Keratinocyte (primary cell): ENCODE measurements at regions not wholly inside any gene's neighbourhood (a gene's known extent, or its start where the extent isn't known, plus 50 kb on each side); places are given as distances from the start of the nearest gene placed in this dataset.

Experiments
- DNase-seq: peaks from one replicate; pipeline ENCODE4 v3.0.0-alpha.2; 2011; ENCODE audit warnings: low read depth, missing footprints, low spot score
- FAIRE-seq: peaks from 2 replicates; lab custom pipeline; 2011; peaks lifted over from hg19 to GRCh38; lab: Jason Lieb, UNC
- H2AFZ ChIP-seq: 2 replicates; pipeline ENCODE4 v1.6.0; 2012; ENCODE audit warnings: low read length, control low read depth, inconsistent platforms; ENCODE audit not compliant: control insufficient read depth
- H3K27ac ChIP-seq: 2 replicates; pipeline ENCODE4 v1.5.1; 2011; ENCODE audit warnings: low read length; ENCODE audit not compliant: control insufficient read depth, insufficient read depth
- H3K27me3 ChIP-seq: 3 replicates; pipeline ENCODE4 v1.6.0; 2011; ENCODE audit warnings: low read length; ENCODE audit not compliant: control insufficient read depth, insufficient read depth; ENCODE audit errors: extremely low read depth
- H3K36me3 ChIP-seq, 2 experiments: 2 replicates in 1 of 2; 3 replicates in 1 of 2; pipeline ENCODE4 v1.5.1; 2011; ENCODE audit warnings: low read length in 2 of 2, mild to moderate bottlenecking in 1 of 2; ENCODE audit not compliant: control insufficient read depth in 2 of 2, insufficient read depth in 2 of 2; ENCODE audit errors: extremely low read depth in 1 of 2
- H3K4me1 ChIP-seq: 3 replicates; pipeline ENCODE4 v1.5.1; 2011; ENCODE audit warnings: low read length; ENCODE audit not compliant: control insufficient read depth, insufficient read depth; ENCODE audit errors: extremely low read depth
- H3K4me2 ChIP-seq: 3 replicates; pipeline ENCODE4 v1.6.0; 2011; ENCODE audit warnings: low read depth, low read length; ENCODE audit not compliant: control insufficient read depth, insufficient read depth; ENCODE audit errors: extremely low read depth
- H3K4me3 ChIP-seq, 3 experiments: fragments of 200-600 bp in 1 of 3; sonication (generic) in 1 of 3; 2 replicates in 2 of 3; 3 replicates in 1 of 3; pipeline ENCODE4 v1.5.1; 2011 to 2016; ENCODE audit warnings: low read length in 3 of 3, mild to moderate bottlenecking in 3 of 3, control low read depth in 2 of 3, inconsistent platforms in 1 of 3, low read depth in 1 of 3, mixed read lengths in 1 of 3, mixed run types in 1 of 3, moderate library complexity in 1 of 3; ENCODE audit not compliant: control insufficient read depth in 2 of 3, insufficient read depth in 2 of 3; ENCODE audit errors: extremely low read depth in 1 of 3
- H3K79me2 ChIP-seq: 2 replicates; pipeline ENCODE4 v1.6.0; 2012; ENCODE audit warnings: low read length; ENCODE audit not compliant: control insufficient read depth, insufficient read depth
- H3K9ac ChIP-seq: 3 replicates; pipeline ENCODE4 v1.6.0; 2011; ENCODE audit warnings: low read length; ENCODE audit not compliant: control insufficient read depth, insufficient read depth; ENCODE audit errors: extremely low read depth
- H3K9me1 ChIP-seq: 3 replicates; pipeline ENCODE4 v1.6.0; 2011; ENCODE audit warnings: low read length; ENCODE audit not compliant: control insufficient read depth, insufficient read depth; ENCODE audit errors: extremely low read depth
- H3K9me3 ChIP-seq: 2 replicates; pipeline ENCODE4 v1.5.1; 2012; ENCODE audit warnings: low read depth, low read length; ENCODE audit not compliant: control insufficient read depth
- H4K20me1 ChIP-seq: 3 replicates; pipeline ENCODE4 v1.6.0; 2011; ENCODE audit warnings: low read length; ENCODE audit not compliant: control insufficient read depth, insufficient read depth; ENCODE audit errors: extremely low read depth
- EZH2 ChIP-seq: IDR thresholded peaks from one replicate; pipeline ENCODE4 v1.6.1; 2012; ENCODE audit warnings: inconsistent platforms, mild to moderate bottlenecking, low read length, moderate library complexity
- dilution Hi-C: fragments of 300-500 bp; cut with MboI; formaldehyde crosslinking; loops from one replicate; pipeline ENCODE4 v1.7.0; 2020; ENCODE audit warnings: low sequenced_read_pairs; ENCODE audit not compliant: extremely low pct_ligation_motif_present
- TF ChIP-seq, protein P1 (sequence below), 3 experiments: IDR thresholded peaks in 1 of 3; conservative IDR thresholded peaks in 1 of 3; optimal IDR thresholded peaks in 1 of 3; 2 replicates in 2 of 3; 3 replicates in 1 of 3; pipeline versions ENCODE3 to v1.5.1; 2011; ENCODE audit warnings: low read length in 3 of 3, mild to moderate bottlenecking in 3 of 3, moderate library complexity in 2 of 3, control low read depth in 1 of 3, inconsistent platforms in 1 of 3; ENCODE audit not compliant: insufficient read depth in 2 of 3; ENCODE audit errors: extremely low read depth in 1 of 3

DNA sequence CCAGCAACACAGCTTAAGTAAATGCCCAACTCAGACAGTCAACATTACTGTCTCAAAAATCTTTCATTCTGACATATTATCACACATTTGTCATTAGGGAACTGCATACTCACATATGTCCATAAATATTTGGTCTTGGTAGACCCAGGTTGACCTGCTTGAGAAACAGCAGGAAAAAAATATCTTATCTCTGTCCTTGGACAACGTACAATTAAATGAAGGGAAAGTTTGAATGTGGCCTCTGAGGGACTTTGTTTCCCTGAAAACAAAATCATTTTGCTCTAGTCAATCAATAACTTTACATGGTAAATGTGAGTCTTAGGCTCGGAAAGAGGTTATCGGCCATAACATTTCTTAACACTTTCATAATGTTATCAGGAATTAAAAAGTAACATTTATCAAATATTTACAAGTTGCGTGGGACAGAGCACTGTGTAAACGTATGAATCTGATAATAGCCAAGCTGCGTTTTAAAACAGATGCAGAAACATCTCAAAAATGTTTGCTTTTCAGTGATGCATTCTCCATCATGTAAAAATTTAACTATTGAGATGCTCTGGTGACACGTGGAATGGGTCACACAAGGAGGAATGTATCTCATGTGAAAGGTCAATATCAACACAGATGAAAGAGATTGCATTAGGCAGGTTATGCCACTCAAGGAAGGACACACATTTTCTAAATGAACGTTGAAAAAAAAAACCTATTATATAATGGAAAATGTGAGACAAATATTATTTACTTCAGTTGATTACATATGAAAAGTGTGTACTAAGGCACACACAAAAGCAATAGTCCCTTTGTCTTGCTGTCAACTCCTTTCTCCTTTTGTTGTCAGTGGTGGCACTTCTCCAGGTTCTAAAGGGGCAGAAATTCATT lies 304.4 kb downstream of the WDR72 start:
- no peak overlapping the region for H3K9ac ChIP-seq
- H3K27me3 ChIP-seq = no peaks in the 10 kb centered on the region
- no peak overlapping the region for H2AFZ ChIP-seq
- H3K27ac ChIP-seq = no peak overlapping the region
- TF ChIP-seq, protein P1, sequence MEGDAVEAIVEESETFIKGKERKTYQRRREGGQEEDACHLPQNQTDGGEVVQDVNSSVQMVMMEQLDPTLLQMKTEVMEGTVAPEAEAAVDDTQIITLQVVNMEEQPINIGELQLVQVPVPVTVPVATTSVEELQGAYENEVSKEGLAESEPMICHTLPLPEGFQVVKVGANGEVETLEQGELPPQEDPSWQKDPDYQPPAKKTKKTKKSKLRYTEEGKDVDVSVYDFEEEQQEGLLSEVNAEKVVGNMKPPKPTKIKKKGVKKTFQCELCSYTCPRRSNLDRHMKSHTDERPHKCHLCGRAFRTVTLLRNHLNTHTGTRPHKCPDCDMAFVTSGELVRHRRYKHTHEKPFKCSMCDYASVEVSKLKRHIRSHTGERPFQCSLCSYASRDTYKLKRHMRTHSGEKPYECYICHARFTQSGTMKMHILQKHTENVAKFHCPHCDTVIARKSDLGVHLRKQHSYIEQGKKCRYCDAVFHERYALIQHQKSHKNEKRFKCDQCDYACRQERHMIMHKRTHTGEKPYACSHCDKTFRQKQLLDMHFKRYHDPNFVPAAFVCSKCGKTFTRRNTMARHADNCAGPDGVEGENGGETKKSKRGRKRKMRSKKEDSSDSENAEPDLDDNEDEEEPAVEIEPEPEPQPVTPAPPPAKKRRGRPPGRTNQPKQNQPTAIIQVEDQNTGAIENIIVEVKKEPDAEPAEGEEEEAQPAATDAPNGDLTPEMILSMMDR (optimal IDR thresholded peaks at IDR 0.05 in 1 of 3, IDR thresholded peaks at IDR 0.05 in 1 of 3, conservative IDR thresholded peaks at IDR 0.05 in 1 of 3; ENCODE audit: extremely low read depth in 1 of 3, insufficient read depth in 2 of 3, low read length in 3 of 3) = no peak
- TF ChIP-seq EZH2 = no peak
- no peaks in the 10 kb centered on the region for H4K20me1 ChIP-seq
- dilution Hi-C loops = no loop called here
- H3K4me1 ChIP-seq = no peaks in the 10 kb centered on the region
- no peaks in the 10 kb centered on the region for H3K36me3 ChIP-seq
- H3K79me2 ChIP-seq = no peaks in the 10 kb centered on the region
- no peaks in the 10 kb centered on the region for H3K9me1 ChIP-seq
- H3K9me3 ChIP-seq = no peaks in the 10 kb centered on the region
- no peak overlapping the region for H3K4me2 ChIP-seq
- no peak overlapping the region for H3K4me3 ChIP-seq
- FAIRE-seq = no peak
- no peak for DNase-seq

DNA sequence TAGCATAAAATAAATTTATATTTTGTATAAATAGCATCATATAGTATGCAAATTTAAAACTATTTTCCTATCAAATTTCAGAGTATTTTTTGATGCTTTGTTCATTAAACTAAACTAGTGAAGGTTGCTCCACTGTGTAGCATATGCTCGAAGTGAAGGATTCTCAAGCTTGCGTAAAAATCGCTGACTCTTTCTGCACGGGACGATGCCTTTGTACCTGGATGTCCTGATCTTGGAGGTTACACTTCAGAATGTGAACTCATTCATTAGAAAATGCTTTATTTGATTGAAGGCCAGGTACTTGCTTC lies 305.0 kb downstream of the WDR72 start:
- dilution Hi-C loops = no loop called here
- Histone ChIP-seq H3K9ac (no peak overlapping the region), H4K20me1 (no peaks in the 10 kb centered on the region), H3K9me1 (no peaks in the 10 kb centered on the region), H3K4me1 (no peaks in the 10 kb centered on the region), H3K79me2 (no peaks in the 10 kb centered on the region), H3K36me3 (no peaks in the 10 kb centered on the region), H3K27me3 (no peaks in the 10 kb centered on the region), H3K27ac (no peak overlapping the region), H2AFZ (no peak overlapping the region), H3K9me3 (no peaks in the 10 kb centered on the region), H3K4me3 (no peak overlapping the region), H3K4me2 (no peak overlapping the region)
- no peak for TF ChIP-seq EZH2
- TF ChIP-seq, protein P1 (optimal IDR thresholded peaks at IDR 0.05 in 1 of 3, IDR thresholded peaks at IDR 0.05 in 1 of 3, conservative IDR thresholded peaks at IDR 0.05 in 1 of 3; ENCODE audit: extremely low read depth in 1 of 3, insufficient read depth in 2 of 3, low read length in 3 of 3) = no peak
- DNase-seq (no peak), FAIRE-seq (no peak)
